ENCODE measurements at regions not wholly inside any gene's neighbourhood (a gene's known extent, or its start where the extent isn't known, plus 50 kb on each side); places are given as distances from the start of the nearest gene placed in this dataset.

DNA sequence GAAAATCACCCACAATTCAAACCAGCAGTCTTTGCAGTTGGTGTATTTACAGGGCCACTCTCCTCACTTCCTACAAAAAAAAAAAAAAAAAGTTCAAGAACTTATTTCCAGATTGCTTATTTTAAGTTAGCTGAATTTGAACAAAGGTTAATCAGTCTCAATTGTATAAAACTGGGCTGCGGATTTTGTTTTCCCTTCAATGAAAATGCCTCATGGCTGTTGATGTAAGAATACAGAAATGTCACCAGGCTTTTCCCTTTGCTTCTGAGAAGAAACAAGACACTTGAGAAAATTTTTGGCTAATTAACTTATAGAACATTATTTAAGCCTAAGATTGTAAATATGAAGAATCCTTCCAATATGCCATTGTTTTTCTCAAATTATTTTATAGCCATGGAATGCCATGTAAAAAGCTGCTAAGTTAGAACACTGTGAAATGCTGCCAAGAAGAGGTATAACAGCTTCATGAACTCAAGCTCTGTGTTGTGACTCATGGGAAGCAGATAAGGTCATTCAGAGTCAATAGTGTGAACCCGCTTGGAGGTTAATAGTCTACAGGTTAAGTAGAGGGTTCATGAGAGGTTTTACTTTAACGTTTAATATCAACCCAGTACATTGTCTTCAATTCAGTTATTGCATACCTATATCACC is 84.3 kb upstream of the ABI3BP start:
- no peak for DNase-seq

GRCh38 chr3:101074518-101074917 is 81.3 kb upstream of the ABI3BP start:
- DNase-seq: no peak

- no peak for DNase-seq
Measured at GRCh38 chr3:101072300-101072699, 79.1 kb upstream of the ABI3BP start.

- DNase-seq: no peak
Measured at GRCh38 chr3:101070799-101071121, 77.5 kb upstream of the ABI3BP start.

- DNase-seq: peak; percentile 48
Measured at GRCh38 chr3:101069901-101070798, 76.9 kb upstream of the ABI3BP start.

- DNase-seq: no peak
Measured at GRCh38 chr3:101068876-101069606, 75.8 kb upstream of the ABI3BP start.

- no peak for DNase-seq
Measured at GRCh38 chr3:101066711-101067129, 73.5 kb upstream of the ABI3BP start.

GRCh38 chr3:101065962-101066361 is 72.7 kb upstream of the ABI3BP start:
- no peak for DNase-seq

DNA sequence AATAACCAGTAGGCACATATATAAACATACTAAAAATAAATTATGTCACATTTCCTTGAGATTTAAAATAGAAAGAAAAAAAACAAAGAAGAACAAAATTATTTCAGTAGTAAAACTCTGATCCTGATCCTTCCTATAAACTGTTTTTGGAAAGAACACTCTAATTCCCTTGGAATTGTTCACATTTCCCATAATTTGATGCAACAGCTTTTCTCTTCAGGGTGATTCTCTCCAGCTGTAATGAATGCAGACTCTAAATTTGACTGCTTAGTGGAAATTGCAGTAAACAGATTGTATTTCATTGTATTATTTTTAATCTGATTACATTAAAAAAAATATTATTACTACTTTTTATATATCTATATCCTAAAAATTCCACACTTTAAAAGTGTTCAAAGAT is 70.2 kb upstream of the ABI3BP start:
- no peak for DNase-seq

DNA sequence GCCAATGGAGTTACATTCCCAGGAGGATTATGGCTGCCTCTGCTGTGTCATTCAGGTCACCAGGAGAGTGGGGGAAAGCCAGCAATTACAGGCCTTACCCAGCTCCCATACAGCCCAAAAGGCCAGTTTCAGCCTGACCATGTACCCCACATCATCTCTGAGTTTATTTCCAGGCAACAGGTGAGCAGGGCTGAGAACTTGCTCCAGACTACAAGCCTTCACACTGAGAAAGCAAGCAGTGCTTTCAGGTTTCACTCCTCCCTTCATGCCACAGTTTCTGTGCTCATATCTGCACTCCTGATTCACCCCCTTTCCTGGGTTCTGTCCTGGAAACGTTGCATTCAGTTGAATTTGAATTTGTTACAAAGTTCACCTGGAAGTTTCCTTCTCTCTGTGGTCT is 68.1 kb upstream of the ABI3BP start:
- no peak for DNase-seq

DNA sequence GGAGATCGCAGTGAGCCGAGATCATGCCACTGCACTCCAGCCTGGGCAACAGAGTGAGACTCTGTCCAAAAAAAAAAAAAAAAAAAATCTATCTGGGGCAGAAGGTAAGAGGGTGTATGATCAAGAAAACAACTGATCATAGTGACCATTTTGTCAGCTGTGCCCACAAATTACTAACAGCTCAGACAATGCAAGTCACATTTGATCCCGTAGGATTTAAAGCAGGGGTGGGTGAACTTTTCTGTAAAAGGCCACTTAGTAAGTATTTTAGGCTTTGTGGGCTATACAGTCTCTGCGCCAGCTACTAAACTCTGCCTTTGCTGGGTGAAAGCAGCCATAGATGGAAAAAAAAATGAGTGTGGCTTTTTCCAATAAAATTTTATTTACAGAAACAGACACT is 57.6 kb upstream of the ABI3BP start:
- no peak for DNase-seq

GRCh38 chr3:101050046-101050445 is 56.8 kb upstream of the ABI3BP start:
- DNase-seq: no peak

DNA sequence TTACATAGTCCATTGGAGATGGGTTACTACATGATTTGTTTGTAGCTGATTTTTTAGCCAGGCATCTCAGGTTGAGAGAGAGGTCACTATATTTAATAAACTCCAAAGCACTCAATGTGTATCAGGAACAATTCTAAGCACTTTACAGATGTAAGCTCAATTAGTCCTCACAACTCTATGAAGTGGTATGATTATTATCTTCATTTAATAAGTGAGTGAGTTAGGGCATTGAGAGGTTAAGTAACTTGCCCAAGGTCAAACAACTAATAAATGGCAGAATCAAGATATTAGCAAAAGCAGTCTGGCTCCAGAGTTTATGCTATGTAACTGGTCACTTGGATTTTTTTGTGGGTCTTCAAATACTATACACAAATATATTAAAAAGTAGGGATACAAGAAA is 56.3 kb upstream of the ABI3BP start:
- no peak for DNase-seq

GRCh38 chr3:101043687-101044078 is 50.5 kb upstream of the ABI3BP start:
- no peak for DNase-seq

DNA sequence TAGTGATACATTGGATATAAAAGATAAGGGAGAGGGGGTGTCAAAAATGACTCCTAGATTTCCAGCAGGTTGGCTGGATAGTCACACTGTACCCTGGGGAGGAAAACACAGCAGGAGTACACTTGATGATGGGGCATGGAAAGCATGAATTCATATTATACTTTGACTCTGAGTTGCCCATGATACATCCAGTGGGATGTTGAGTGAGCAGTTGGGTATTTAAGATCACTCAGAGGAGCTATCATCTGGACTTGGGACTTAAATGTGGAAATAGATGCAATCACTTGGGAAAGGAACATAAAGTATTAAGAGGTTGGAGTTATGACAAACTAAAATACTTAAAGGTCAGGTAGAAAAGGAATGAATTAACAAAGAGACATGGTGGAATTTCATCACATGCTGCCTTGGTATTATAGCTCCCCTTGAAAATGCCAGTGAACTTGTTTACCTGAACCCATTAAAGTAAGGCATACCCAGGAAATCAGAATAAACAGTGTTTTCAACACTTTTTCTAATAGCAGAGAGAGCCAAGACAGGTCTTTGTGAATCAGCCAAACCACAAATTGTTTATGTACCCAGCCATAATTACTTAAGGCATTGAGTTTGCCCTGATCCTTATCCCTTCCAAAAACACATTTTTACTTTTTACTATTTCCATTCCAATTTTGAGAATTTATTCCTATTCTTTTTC is 49.9 kb upstream of the ABI3BP start:
- no peak for DNase-seq
